ENCODE measurements at regions not wholly inside any gene's neighbourhood (a gene's known extent, or its start where the extent isn't known, plus 50 kb on each side); places are given as distances from the start of the nearest gene placed in this dataset.

DNA sequence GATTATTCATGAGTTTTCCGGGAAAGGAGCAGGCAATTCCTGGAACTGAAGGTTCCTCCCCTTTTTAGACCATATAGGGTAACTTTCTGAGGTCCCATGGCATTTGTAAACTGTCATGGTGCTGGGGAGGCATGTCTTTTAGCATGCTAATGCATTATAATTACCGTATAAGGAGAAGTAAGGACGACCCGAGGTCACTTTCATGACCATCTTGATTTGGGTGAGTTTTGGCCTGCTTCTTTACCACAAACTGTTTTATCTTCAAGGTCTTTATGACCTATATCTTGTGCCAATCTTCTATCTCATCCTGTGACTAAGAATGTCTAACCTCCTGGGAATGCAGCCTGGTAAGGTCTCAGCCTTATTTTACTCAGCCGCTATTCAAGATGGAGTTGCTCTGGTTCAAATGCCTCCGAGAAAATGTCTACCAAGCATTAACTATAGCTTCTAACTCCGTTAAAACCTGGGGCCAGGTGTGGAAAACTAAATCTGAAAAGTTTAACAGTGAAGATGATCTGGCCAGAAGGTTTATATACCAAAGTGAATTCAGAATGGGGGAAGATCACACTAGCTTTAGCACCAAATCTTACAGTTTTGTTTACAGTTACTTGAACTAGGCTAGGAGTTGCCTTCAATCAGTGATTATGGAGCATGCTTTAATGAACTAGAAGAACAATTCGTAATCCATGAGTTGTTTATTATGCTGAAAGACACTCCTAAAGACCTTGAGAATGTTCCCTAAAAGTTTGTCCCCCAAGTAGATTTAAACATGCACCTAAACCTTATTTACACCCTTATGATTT lies 80.0 kb upstream of the TOP1 start (continued):
- TF ChIP-seq NR2F6 (CRISPR knock-in tag; IDR thresholded peaks at IDR 0.05) (no peak), LCOR (CRISPR knock-in tag; IDR thresholded peaks at IDR 0.05) (no peak), SMARCC2 (IDR thresholded peaks at IDR 0.05; ENCODE audit: low read depth) (no peak), YBX1 (IDR thresholded peaks at IDR 0.05) (no peak), TARDBP (IDR thresholded peaks at IDR 0.05) (no peak), PRMT5 (CRISPR knock-in tag; IDR thresholded peaks at IDR 0.05) (no peak), L3MBTL2 (IDR thresholded peaks at IDR 0.05) (0 out of 2 replicates have a peak, but pooled peaks have one; percentile 8), CCAR2 (IDR thresholded peaks at IDR 0.05; ENCODE audit: low read depth, low read length) (no peak), SMARCA5 (IDR thresholded peaks at IDR 0.05) (no peak), MAFF (IDR thresholded peaks at IDR 0.05; ENCODE audit: low read length) (no peak), RBM17 (IDR thresholded peaks at IDR 0.05; ENCODE audit: borderline replicate concordance, low read depth, low read length) (no peak), HMG20B (CRISPR knock-in tag; IDR thresholded peaks at IDR 0.05) (no peak), ZNF175 (CRISPR knock-in tag; IDR thresholded peaks at IDR 0.05; ENCODE audit: low read depth) (peak; percentile 100), HNRNPL (IDR thresholded peaks at IDR 0.05; ENCODE audit: low read depth, low read length) (no peak), CREM (IDR thresholded peaks at IDR 0.05; ENCODE audit: low read depth) (no peak), ZNF134 (CRISPR knock-in tag; conservative IDR thresholded peaks at IDR 0.05) (peak; percentile 68), ETS2 (tag; IDR thresholded peaks at IDR 0.05; ENCODE audit: borderline replicate concordance, poor library complexity, severe bottlenecking) (no peak), LEF1 (IDR thresholded peaks at IDR 0.05) (no peak)
- TF ChIP-seq, protein P1, sequence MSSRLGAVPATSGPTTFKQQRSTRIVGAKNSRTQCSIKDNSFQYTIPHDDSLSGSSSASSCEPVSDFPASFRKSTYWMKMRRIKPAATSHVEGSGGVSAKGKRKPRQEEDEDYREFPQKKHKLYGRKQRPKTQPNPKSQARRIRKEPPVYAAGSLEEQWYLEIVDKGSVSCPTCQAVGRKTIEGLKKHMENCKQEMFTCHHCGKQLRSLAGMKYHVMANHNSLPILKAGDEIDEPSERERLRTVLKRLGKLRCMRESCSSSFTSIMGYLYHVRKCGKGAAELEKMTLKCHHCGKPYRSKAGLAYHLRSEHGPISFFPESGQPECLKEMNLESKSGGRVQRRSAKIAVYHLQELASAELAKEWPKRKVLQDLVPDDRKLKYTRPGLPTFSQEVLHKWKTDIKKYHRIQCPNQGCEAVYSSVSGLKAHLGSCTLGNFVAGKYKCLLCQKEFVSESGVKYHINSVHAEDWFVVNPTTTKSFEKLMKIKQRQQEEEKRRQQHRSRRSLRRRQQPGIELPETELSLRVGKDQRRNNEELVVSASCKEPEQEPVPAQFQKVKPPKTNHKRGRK (tag; IDR thresholded peaks at IDR 0.05): no peak
- TF ChIP-seq, protein P2, sequence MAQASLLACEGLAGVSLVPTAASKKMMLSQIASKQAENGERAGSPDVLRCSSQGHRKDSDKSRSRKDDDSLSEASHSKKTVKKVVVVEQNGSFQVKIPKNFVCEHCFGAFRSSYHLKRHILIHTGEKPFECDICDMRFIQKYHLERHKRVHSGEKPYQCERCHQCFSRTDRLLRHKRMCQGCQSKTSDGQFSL (CRISPR knock-in tag; IDR thresholded peaks at IDR 0.05): no peak
- TF ChIP-seq, protein P2 (tag; IDR thresholded peaks at IDR 0.05): peak in 1 of 2 experiments; percentile 98; a peak in 2 of 4 replicates
- TF ChIP-seq, protein P3, sequence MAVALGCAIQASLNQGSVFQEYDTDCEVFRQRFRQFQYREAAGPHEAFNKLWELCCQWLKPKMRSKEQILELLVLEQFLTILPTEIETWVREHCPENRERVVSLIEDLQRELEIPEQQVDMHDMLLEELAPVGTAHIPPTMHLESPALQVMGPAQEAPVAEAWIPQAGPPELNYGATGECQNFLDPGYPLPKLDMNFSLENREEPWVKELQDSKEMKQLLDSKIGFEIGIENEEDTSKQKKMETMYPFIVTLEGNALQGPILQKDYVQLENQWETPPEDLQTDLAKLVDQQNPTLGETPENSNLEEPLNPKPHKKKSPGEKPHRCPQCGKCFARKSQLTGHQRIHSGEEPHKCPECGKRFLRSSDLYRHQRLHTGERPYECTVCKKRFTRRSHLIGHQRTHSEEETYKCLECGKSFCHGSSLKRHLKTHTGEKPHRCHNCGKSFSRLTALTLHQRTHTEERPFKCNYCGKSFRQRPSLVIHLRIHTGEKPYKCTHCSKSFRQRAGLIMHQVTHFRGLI (CRISPR knock-in tag; IDR thresholded peaks at IDR 0.05): peak; percentile 85
- TF ChIP-seq, protein P4, sequence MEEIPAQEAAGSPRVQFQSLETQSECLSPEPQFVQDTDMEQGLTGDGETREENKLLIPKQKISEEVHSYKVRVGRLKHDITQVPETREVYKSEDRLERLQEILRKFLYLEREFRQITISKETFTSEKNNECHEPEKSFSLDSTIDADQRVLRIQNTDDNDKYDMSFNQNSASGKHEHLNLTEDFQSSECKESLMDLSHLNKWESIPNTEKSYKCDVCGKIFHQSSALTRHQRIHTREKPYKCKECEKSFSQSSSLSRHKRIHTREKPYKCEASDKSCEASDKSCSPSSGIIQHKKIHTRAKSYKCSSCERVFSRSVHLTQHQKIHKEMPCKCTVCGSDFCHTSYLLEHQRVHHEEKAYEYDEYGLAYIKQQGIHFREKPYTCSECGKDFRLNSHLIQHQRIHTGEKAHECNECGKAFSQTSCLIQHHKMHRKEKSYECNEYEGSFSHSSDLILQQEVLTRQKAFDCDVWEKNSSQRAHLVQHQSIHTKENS (CRISPR knock-in tag; IDR thresholded peaks at IDR 0.05): no peak
- TF ChIP-seq, protein P5, sequence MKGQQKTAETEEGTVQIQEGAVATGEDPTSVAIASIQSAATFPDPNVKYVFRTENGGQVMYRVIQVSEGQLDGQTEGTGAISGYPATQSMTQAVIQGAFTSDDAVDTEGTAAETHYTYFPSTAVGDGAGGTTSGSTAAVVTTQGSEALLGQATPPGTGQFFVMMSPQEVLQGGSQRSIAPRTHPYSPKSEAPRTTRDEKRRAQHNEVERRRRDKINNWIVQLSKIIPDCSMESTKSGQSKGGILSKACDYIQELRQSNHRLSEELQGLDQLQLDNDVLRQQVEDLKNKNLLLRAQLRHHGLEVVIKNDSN (CRISPR knock-in tag; IDR thresholded peaks at IDR 0.05): no peak

Measured in K562 (cell line).